ENCODE measurements at regions not wholly inside any gene's neighbourhood (a gene's known extent, or its start where the extent isn't known, plus 50 kb on each side); places are given as distances from the start of the nearest gene placed in this dataset.
A peak's percentile ranks its signal among the peaks of the same experiment; 100 is the strongest.

- DNase-seq, result no peak
Measured at GRCh38 chr15:99440551-99441443, 125.0 kb upstream of the MEF2A start.

GRCh38 chr15:99441444-99441800 is 124.4 kb upstream of the MEF2A start:
- DNase-seq, result no peak

DNA sequence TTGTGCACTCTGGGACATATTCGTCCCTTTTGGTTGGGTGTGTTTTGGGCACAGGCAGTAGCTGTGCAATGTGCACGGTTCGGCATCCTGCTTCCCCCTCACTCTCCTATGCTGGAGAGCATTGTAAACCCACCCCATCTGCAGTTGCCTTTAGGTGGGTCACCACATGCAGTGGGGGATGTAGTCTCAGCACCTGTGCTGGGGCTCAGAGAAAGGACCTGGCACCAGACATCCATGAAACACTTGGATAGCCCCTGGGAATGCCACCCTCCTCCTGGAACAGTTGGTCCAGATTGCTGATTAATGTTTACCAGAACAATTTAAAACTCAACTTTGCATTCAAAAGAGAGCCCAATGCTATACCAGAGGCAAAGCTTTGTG is 123.9 kb upstream of the MEF2A start:
- no peak for DNase-seq

DNA sequence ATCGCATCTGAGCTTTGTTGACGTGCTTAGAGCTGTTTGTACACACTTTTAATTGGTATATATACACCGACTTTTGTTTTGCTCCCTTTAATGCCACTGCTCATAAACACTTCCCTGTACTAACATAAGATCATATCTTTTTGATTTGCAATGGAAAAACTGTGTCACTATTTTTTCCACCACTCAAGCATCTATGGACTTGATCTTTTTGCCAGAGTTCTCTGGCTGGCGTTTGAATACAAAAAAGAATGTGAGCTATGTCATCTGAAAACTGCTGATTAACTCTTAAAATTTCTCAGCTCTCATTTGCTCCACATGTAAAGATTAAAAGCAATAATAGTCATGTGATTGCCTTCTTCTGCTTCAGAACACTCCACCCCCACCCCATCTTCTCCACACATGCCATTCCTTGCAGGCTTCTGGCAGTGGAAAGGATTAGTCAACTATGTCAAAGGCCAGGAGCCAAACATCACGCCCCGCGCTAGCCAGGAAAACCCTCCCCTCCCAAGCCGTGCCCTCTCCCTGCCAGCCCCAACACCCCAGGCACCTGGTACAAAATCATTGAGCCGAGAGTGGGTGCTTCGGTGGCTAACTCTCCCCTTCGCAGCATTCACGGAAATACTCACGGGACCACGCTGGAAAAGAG is 123.4 kb upstream of the MEF2A start:
- no peak for DNase-seq

DNA sequence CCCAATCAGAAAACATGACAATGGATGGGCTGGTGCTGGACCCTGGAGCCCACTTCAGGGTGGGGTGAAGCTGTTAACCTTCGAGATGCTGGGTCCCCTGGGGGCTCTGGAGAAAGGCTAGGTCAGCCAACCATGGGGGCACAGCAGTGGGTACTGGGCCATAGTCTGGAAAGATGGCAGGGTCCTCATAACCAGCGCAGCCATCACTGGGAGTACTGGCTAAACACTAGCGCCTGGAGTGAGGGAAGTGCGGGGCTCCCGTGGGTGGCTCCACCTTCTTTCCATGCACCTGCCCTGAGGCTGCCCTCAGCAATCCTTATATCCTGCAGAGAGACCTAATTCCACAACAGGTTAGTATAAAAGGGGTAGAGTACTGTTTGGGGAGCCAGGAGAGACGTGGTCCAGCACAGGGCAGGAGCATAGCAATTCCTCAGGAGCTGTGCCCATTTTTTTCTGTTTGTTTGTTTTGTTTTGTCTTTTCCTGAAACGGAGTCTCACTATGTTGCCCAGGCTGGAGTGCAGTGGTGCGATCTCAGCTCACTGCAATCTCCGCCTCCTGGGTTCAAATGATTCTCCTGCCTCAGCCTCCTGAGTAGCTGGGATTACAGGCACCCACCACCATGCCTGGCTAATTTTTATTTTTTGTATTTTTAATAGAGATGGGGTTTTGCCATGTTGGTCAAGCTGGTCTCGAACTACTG is 122.6 kb upstream of the MEF2A start:
- no peak for DNase-seq

GRCh38 chr15:99443768-99444446 is 121.9 kb upstream of the MEF2A start:
- DNase-seq, result no peak

DNA sequence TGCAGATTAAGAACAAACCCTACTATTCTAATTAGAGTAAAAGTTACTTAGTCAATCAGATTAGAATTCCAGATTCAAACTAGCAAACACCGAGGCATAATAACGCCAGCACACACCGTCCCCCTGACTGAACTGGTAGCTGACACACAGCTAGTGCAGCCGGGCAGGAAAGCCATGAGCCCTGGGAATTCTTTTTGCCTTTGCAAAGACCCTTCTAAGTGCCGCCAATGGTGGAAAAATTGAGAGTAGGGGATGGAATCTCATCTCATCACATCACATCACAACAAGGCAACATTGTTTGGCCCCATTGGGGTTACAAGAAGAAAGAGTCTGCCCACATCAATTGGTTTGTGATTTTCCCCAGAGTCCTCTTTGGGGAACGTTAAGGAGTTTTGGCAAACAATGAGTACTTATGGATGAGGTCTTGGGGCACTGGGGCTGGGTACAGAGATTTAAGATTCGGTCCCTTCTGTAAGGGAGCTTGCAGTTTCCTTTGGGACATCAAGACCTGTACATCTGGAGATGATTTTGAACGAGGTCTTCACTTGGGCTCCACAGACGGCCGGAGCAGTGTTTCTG is 120.4 kb upstream of the MEF2A start:
- DNase-seq, result no peak

- DNase-seq, result no peak
Measured at GRCh38 chr15:99446565-99447496, 119.0 kb upstream of the MEF2A start.

- no peak for DNase-seq
Measured at GRCh38 chr15:99447497-99448371, 118.0 kb upstream of the MEF2A start.

GRCh38 chr15:99449514-99449913 is 116.3 kb upstream of the MEF2A start:
- no peak for DNase-seq

- peak in 21 of 58 donors; percentile 13 to 54 (median 22) for DNase-seq
Measured at GRCh38 chr15:99450896-99451358, 114.9 kb upstream of the MEF2A start.

DNA sequence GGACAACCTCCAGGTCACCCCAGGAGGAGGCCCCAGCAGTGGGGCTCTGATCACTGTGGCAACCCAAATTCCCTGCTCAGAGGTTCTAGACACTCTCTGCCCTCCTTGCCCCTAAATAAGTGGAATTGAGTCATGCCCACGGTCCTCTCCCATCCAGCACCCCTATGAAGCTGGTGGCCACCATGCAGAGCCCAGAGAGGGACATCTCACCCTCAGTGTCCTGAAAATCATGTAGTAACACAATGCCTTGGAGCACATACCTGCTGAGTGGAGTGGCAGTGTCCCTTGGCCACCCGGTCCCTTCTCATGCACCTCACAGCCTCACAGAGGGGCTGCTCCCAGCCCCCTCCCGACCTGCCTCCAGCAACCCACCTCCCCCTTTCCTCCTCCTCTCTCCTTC is 114.3 kb upstream of the MEF2A start:
- DNase-seq, result no peak

DNA sequence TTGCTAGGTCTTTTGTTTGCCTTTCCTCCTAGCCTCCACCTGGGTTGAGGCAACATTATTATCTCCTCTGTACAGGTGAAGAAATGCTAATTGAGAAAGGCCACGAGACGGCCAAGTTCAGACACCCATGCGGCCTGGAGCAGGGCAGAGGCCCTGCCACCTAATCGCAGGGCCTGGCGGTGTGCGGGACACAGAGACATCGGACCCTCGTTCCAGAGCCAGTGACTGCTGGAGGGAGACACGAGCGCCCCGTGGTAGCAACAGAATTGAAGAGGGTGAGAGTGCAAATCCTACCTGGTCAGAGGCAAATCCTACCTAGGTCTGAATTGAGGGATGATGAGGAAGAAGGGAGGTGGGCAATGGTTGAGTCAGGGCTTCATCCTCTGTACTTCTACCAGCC is 113.8 kb upstream of the MEF2A start:
- no peak for DNase-seq

- DNase-seq, result peak in 40 of 58 donors; percentile 20 to 78 (median 46)
Measured at GRCh38 chr15:99452728-99453636, 112.8 kb upstream of the MEF2A start.

GRCh38 chr15:99453637-99454030 is 112.2 kb upstream of the MEF2A start:
- DNase-seq, result no peak

DNA sequence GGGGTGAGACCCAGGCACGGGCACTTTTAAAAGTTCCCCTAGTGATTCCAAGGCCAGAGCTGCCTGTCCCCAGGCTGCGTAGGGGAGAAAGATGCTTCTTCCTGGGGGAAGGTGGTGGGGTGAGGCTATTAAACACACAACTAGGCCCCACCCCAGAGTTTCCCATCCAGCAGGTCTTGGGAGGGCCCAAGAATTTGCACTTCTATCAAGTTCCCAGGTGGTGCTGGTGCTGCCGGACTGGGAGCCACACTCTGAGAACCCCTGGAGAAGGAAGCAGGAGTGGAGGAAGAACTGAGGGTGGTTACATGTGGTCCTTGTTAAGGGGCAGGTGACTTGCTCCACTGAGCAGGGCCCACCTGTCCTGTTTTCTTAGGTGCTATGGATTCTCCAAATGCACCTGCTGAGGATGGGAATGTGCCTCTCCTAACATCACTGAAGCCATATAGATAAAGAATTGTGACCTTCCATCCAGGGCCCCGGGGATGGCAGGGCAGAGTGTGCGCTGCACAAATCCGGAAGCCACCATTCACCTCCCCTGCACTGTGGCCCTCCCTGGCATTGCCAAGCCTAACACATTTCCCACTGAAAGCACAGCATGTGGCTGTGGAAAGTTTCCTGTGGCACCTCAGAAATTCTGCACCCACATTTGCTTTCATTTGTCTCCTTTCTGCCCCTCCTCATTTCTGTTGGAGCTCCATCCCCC is 111.5 kb upstream of the MEF2A start:
- no peak for DNase-seq

All from anterior cingulate cortex (tissue), 58 donors.